SU-DHL-6 (cell line): ENCODE measurements at regions not wholly inside any gene's neighbourhood (a gene's known extent, or its start where the extent isn't known, plus 50 kb on each side); places are given as distances from the start of the nearest gene placed in this dataset.

Experiments
- H2AFZ ChIP-seq: fragments of 200-600 bp; sonication (generic); 2 replicates; pipeline ENCODE4 v1.6.1; 2014; ENCODE audit warnings: low read depth, mild to moderate bottlenecking, moderate library complexity, mixed read lengths, antibody characterized with exemption, low read length; ENCODE audit not compliant: severe bottlenecking
- H3F3A ChIP-seq: fragments of 200-600 bp; shearing (Covaris generic); 2 replicates; pipeline ENCODE4 v1.6.0; 2016; ENCODE audit warnings: antibody characterized with exemption, mild to moderate bottlenecking; ENCODE audit not compliant: insufficient read depth
- H3K27ac ChIP-seq: fragments of 200-600 bp; sonication (generic); 2 replicates; pipeline ENCODE4 v1.5.1; 2016; ENCODE audit warnings: low read depth, mild to moderate bottlenecking, low read length, moderate library complexity, mixed read lengths
- H3K27me3 ChIP-seq: fragments of 200-600 bp; sonication (generic), shearing (Covaris generic); 2 replicates; pipeline ENCODE4 v1.6.0; 2014; ENCODE audit warnings: mild to moderate bottlenecking, low read length
- H3K36me3 ChIP-seq: fragments of 200-600 bp; sonication (generic); 2 replicates; pipeline ENCODE4 v1.6.1; 2014; ENCODE audit warnings: mild to moderate bottlenecking, low read length, mixed read lengths
- H3K4me2 ChIP-seq: fragments of 300-600, 200-600 bp; shearing (Covaris generic), sonication (generic); 2 replicates; pipeline ENCODE4 v1.6.0; 2014; ENCODE audit warnings: low read length, low read depth, mild to moderate bottlenecking; ENCODE audit not compliant: poor library complexity, severe bottlenecking
- H3K4me3 ChIP-seq: fragments of 200-600 bp; sonication (generic); 2 replicates; pipeline ENCODE4 v1.5.1; 2014; ENCODE audit warnings: antibody characterized with exemption, low read length, mild to moderate bottlenecking, mixed read lengths; ENCODE audit not compliant: insufficient read depth, poor library complexity, severe bottlenecking
- H3K79me2 ChIP-seq: fragments of 200-600 bp; sonication (generic); 2 replicates; pipeline ENCODE4 v1.6.1; 2014; ENCODE audit warnings: mild to moderate bottlenecking, low read length, moderate library complexity; ENCODE audit not compliant: insufficient read depth
- H3K9ac ChIP-seq: fragments of 200-600 bp; sonication (generic); 2 replicates; pipeline ENCODE4 v1.7.0; 2014; ENCODE audit warnings: mild to moderate bottlenecking, low read length
- H3K9me2 ChIP-seq: fragments of 200-600 bp; sonication (generic); replicated peaks from 2 replicates; pipeline ENCODE4 v1.6.1; 2014; ENCODE audit warnings: low read length; ENCODE audit not compliant: insufficient read depth
- H3K9me3 ChIP-seq: fragments of 200-600 bp; sonication (generic); 2 replicates; pipeline ENCODE4 v1.6.1; 2014; ENCODE audit warnings: low read length, mixed read lengths; ENCODE audit not compliant: insufficient read depth
- H4K20me1 ChIP-seq: fragments of 200-600 bp; sonication (generic); 2 replicates; pipeline ENCODE4 v1.6.1; 2014; ENCODE audit warnings: low read depth, mild to moderate bottlenecking, antibody characterized with exemption, low read length, moderate library complexity, mixed read lengths
- CTCF ChIP-seq: fragments of 200-600 bp; sonication (generic); IDR thresholded peaks from one replicate; pipeline ENCODE4 v1.5.1; 2017; ENCODE audit warnings: antibody characterized with exemption, mild to moderate bottlenecking, low read length, moderate library complexity; ENCODE audit not compliant: insufficient read depth, poor library complexity, severe bottlenecking
- EZH2phosphoT487 ChIP-seq: fragments of 200-600 bp; sonication (generic), shearing (Covaris generic); conservative IDR thresholded peaks from 2 replicates; pipeline ENCODE4 v1.6.1; 2018; ENCODE audit warnings: mild to moderate bottlenecking, antibody characterized with exemption, low read length, moderate library complexity, mixed read lengths

- Histone ChIP-seq H4K20me1 (no peaks in the 10 kb centered on the region), H3K79me2 (no peaks in the 10 kb centered on the region), H3K9me3 (no peaks in the 10 kb centered on the region), H3F3A (no peaks in the 10 kb centered on the region), H3K9me2 (no peaks in the 10 kb centered on the region), H3K27ac (no peak overlapping the region), H3K4me2 (no peak overlapping the region), H2AFZ (no peak overlapping the region), H3K27me3 (no peaks in the 10 kb centered on the region), H3K4me3 (no peak overlapping the region), H3K9ac (no peak overlapping the region), H3K36me3 (no peaks in the 10 kb centered on the region)
- no peak for TF ChIP-seq EZH2phosphoT487
- TF ChIP-seq CTCF, result no peak
Observed at GRCh38 chr2:193670478-193670877, 1475.7 kb upstream of the TMEFF2 start.

GRCh38 chr2:193668557-193669323, 1474.0 kb upstream of the TMEFF2 start:
- Histone ChIP-seq H3K9me3 (no peaks in the 10 kb centered on the region), H3K4me2 (peak overlapping the region; percentile 24), H2AFZ (peak overlapping the region; percentile 56), H3K79me2 (no peaks in the 10 kb centered on the region), H3K9ac (no peak overlapping the region), H3K36me3 (no peaks in the 10 kb centered on the region), H3K27ac (no peak overlapping the region), H3K27me3 (no peaks in the 10 kb centered on the region), H3K9me2 (no peaks in the 10 kb centered on the region), H4K20me1 (no peaks in the 10 kb centered on the region), H3F3A (no peaks in the 10 kb centered on the region), H3K4me3 (no peak overlapping the region)
- TF ChIP-seq EZH2phosphoT487 (no peak), CTCF (no peak)

- Histone ChIP-seq H3K27ac (no peak overlapping the region), H3K79me2 (no peaks in the 10 kb centered on the region), H3K9me2 (no peaks in the 10 kb centered on the region), H3K4me3 (no peak overlapping the region), H3F3A (no peaks in the 10 kb centered on the region), H3K9me3 (no peaks in the 10 kb centered on the region), H3K4me2 (no peak overlapping the region), H4K20me1 (no peaks in the 10 kb centered on the region), H3K36me3 (no peaks in the 10 kb centered on the region), H2AFZ (no peak overlapping the region), H3K27me3 (no peaks in the 10 kb centered on the region), H3K9ac (no peak overlapping the region)
- TF ChIP-seq EZH2phosphoT487 (no peak), CTCF (no peak)
Observed at GRCh38 chr2:193627927-193628272, 1433.2 kb upstream of the TMEFF2 start.
